Hepatocyte (in vitro differentiated cells): ENCODE measurements at regions not wholly inside any gene's neighbourhood (a gene's known extent, or its start where the extent isn't known, plus 50 kb on each side); places are given as distances from the start of the nearest gene placed in this dataset.

Experiments used
- EZH2 ChIP-seq: fragments of 200-600 bp; sonication (generic); IDR thresholded peaks from 2 replicates; pipeline ENCODE4 v1.6.1; 2016; ENCODE audit warnings: antibody characterized with exemption, mild to moderate bottlenecking, borderline replicate concordance
- TF ChIP-seq, protein P1 (sequence below): fragments of 200-600 bp; sonication (generic); IDR thresholded peaks from 2 replicates; pipeline ENCODE4 v1.5.1; 2016; ENCODE audit warnings: antibody characterized with exemption, mild to moderate bottlenecking; ENCODE audit not compliant: poor library complexity

DNA sequence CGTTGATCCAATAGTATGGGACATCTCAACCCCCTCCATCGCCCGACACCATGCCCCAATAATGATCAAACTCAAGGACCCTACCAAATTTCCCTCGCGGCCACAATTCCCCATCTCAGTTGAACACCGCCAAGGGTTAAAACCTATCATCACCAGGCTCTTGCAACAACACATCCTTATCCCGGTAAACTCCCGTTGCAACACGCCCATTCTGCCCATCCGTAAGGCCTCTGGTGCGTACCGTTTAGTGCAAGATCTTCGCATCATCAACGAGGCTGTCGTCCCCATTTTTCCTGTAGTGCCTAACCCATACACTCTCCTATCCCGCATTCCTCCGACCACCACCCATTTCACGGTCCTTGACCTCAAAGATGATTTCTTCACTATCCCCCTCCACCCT, 960.5 kb downstream of the RPA4 start:
- TF ChIP-seq, protein P1, sequence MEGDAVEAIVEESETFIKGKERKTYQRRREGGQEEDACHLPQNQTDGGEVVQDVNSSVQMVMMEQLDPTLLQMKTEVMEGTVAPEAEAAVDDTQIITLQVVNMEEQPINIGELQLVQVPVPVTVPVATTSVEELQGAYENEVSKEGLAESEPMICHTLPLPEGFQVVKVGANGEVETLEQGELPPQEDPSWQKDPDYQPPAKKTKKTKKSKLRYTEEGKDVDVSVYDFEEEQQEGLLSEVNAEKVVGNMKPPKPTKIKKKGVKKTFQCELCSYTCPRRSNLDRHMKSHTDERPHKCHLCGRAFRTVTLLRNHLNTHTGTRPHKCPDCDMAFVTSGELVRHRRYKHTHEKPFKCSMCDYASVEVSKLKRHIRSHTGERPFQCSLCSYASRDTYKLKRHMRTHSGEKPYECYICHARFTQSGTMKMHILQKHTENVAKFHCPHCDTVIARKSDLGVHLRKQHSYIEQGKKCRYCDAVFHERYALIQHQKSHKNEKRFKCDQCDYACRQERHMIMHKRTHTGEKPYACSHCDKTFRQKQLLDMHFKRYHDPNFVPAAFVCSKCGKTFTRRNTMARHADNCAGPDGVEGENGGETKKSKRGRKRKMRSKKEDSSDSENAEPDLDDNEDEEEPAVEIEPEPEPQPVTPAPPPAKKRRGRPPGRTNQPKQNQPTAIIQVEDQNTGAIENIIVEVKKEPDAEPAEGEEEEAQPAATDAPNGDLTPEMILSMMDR, result no peak
- TF ChIP-seq EZH2, result no peak
